Spinal cord (tissue), 9 donors: ENCODE measurements at regions not wholly inside any gene's neighbourhood (a gene's known extent, or its start where the extent isn't known, plus 50 kb on each side); places are given as distances from the start of the nearest gene placed in this dataset.

Experiments
- DNase-seq, 6 donors: peaks; one replicate each; pipeline versions ENCODE4 v3.0.0 to v3.0.0-alpha.2; 2013 to 2015; ENCODE audit warnings: low spot score in 6 of 6, low read depth in 4 of 6
- H3K27ac ChIP-seq: one replicate; pipeline ENCODE4 v1.5.1; 2013; ENCODE audit warnings: low read depth, low read length, control low read depth
- H3K27me3 ChIP-seq: one replicate; pipeline ENCODE4 v1.6.1; 2013; ENCODE audit warnings: low read length; ENCODE audit not compliant: control insufficient read depth, insufficient read depth
- H3K36me3 ChIP-seq: one replicate; pipeline ENCODE4 v1.6.1; 2013; ENCODE audit warnings: low read length; ENCODE audit not compliant: control insufficient read depth, insufficient read depth
- H3K4me1 ChIP-seq: one replicate; pipeline ENCODE4 v1.6.1; 2013; ENCODE audit warnings: low read length; ENCODE audit not compliant: control insufficient read depth, insufficient read depth
- H3K4me3 ChIP-seq: one replicate; pipeline ENCODE4 v1.5.1; 2013; ENCODE audit warnings: low read depth, low read length, control low read depth
- H3K9me3 ChIP-seq: one replicate; pipeline ENCODE4 v1.6.1; 2013; ENCODE audit warnings: low read length; ENCODE audit not compliant: control insufficient read depth, insufficient read depth
- WGBS: methylation state at CpG from one replicate; pipeline ENCODE4 v1.1.5; 2013; ENCODE audit warnings: missing lambda C conversion rate; ENCODE audit not compliant: insufficient coverage; 5-methylcytosine and 5-hydroxymethylcytosine counted together
- donor health status: healthy.

- H3K9me3 ChIP-seq: no peaks in the 10 kb centered on the region
- H3K27ac ChIP-seq: no peak overlapping the region
- no peaks in the 10 kb centered on the region for H3K4me1 ChIP-seq
- H3K4me3 ChIP-seq: no peak overlapping the region
- H3K27me3 ChIP-seq: no peaks in the 10 kb centered on the region
- DNase-seq: no peak
- H3K36me3 ChIP-seq: no peaks in the 10 kb centered on the region
These were observed 527.5 kb downstream of the GPAM start for GRCh38 chr10:111656066-111656465.

- DNase-seq: no peak
- Histone ChIP-seq H3K27me3 (no peaks in the 10 kb centered on the region), H3K9me3 (no peaks in the 10 kb centered on the region), H3K4me1 (no peaks in the 10 kb centered on the region), H3K4me3 (no peak overlapping the region), H3K36me3 (no peaks in the 10 kb centered on the region), H3K27ac (no peak overlapping the region)
- no CpG with 5 or more reads among the region's 1 CpG for whole genome bisulfite sequencing
These were observed 505.8 kb downstream of the GPAM start for GRCh38 chr10:111677759-111678158.

- 53% methylated on average over 3 of the region's 7 CpGs for WGBS
- no peak overlapping the region for H3K27ac ChIP-seq
- H3K4me1 ChIP-seq: no peaks in the 10 kb centered on the region
- H3K27me3 ChIP-seq: no peaks in the 10 kb centered on the region
- H3K4me3 ChIP-seq: no peak overlapping the region
- DNase-seq: peak in 1 of 6 donors; percentile 5
- no peaks in the 10 kb centered on the region for H3K9me3 ChIP-seq
- H3K36me3 ChIP-seq: no peaks in the 10 kb centered on the region
These were observed 496.8 kb downstream of the GPAM start for GRCh38 chr10:111686796-111687195.

- WGBS: 89% methylated on average over 1 of the region's 2 CpGs
- H3K4me3 ChIP-seq: no peak overlapping the region
- no peak for DNase-seq
These were observed 484.9 kb downstream of the GPAM start for GRCh38 chr10:111698711-111699110.

GRCh38 chr10:111703986-111704385 lies 479.6 kb downstream of the GPAM start:
- H3K9me3 ChIP-seq: no peaks in the 10 kb centered on the region
- H3K36me3 ChIP-seq: no peaks in the 10 kb centered on the region
- H3K4me1 ChIP-seq: no peaks in the 10 kb centered on the region
- WGBS: 100% methylated on average over 1 of the region's 2 CpGs
- no peak overlapping the region for H3K4me3 ChIP-seq
- DNase-seq: no peak
- no peaks in the 10 kb centered on the region for H3K27me3 ChIP-seq
- H3K27ac ChIP-seq: no peak overlapping the region

More at GRCh38 chr10:111698711-111699110, 484.9 kb downstream of the GPAM start:
- Histone ChIP-seq H3K27me3 (no peaks in the 10 kb centered on the region), H3K36me3 (no peaks in the 10 kb centered on the region), H3K27ac (no peak overlapping the region), H3K9me3 (no peaks in the 10 kb centered on the region), H3K4me1 (no peaks in the 10 kb centered on the region)

- no peaks in the 10 kb centered on the region for H3K27me3 ChIP-seq
- WGBS: 83% methylated on average over 1 of the region's 2 CpGs
- no peaks in the 10 kb centered on the region for H3K4me1 ChIP-seq
- H3K4me3 ChIP-seq: no peak overlapping the region
- H3K9me3 ChIP-seq: no peaks in the 10 kb centered on the region
- no peak overlapping the region for H3K27ac ChIP-seq
- H3K36me3 ChIP-seq: no peaks in the 10 kb centered on the region
- no peak for DNase-seq
These were observed 478.5 kb downstream of the GPAM start for GRCh38 chr10:111705021-111705420.

GRCh38 chr10:111706331-111706730 lies 477.2 kb downstream of the GPAM start:
- no peak for DNase-seq
- Histone ChIP-seq H3K9me3 (no peaks in the 10 kb centered on the region), H3K36me3 (no peaks in the 10 kb centered on the region), H3K27me3 (no peaks in the 10 kb centered on the region), H3K27ac (no peak overlapping the region), H3K4me3 (no peak overlapping the region), H3K4me1 (no peaks in the 10 kb centered on the region)
- WGBS: 91% methylated on average over 2 of the region's 4 CpGs

- Histone ChIP-seq H3K9me3 (no peaks in the 10 kb centered on the region), H3K4me1 (no peaks in the 10 kb centered on the region), H3K27me3 (no peaks in the 10 kb centered on the region), H3K27ac (no peak overlapping the region), H3K4me3 (no peak overlapping the region), H3K36me3 (no peaks in the 10 kb centered on the region)
- WGBS: 40% methylated on average over 1 of the region's 1 CpG
- no peak for DNase-seq
These were observed 476.5 kb downstream of the GPAM start for GRCh38 chr10:111707076-111707475.

GRCh38 chr10:111709603-111710002 lies 474.0 kb downstream of the GPAM start:
- no peaks in the 10 kb centered on the region for H3K27me3 ChIP-seq
- H3K4me3 ChIP-seq: no peak overlapping the region
- H3K27ac ChIP-seq: no peak overlapping the region
- H3K36me3 ChIP-seq: no peaks in the 10 kb centered on the region
- no peaks in the 10 kb centered on the region for H3K4me1 ChIP-seq
- H3K9me3 ChIP-seq: peaks cover 4% of the 10 kb centered on the region
- WGBS: 86% methylated on average over 4 of the region's 4 CpGs
- no peak for DNase-seq

- H3K27me3 ChIP-seq: no peaks in the 10 kb centered on the region
- no peak overlapping the region for H3K4me3 ChIP-seq
- no peaks in the 10 kb centered on the region for H3K4me1 ChIP-seq
- peaks cover 9% of the 10 kb centered on the region for H3K9me3 ChIP-seq
- H3K36me3 ChIP-seq: no peaks in the 10 kb centered on the region
- H3K27ac ChIP-seq: no peak overlapping the region
- no peak for DNase-seq
These were observed 467.5 kb downstream of the GPAM start for GRCh38 chr10:111716032-111716431.
